ENCODE measurements at regions not wholly inside any gene's neighbourhood (a gene's known extent, or its start where the extent isn't known, plus 50 kb on each side); places are given as distances from the start of the nearest gene placed in this dataset.

GRCh38 chr16:82240111-82240510 lies 70.1 kb upstream of the MPHOSPH6 start:
- Histone ChIP-seq H3K4me1 (no peaks in the 10 kb centered on the region), H3K27me3 (no peaks in the 10 kb centered on the region), H3K27ac (no peak overlapping the region), H3K9me3 (peaks cover 0 to 6% (median 0%) of the 10 kb centered on the region in 4 donors), H3K4me3 (no peak overlapping the region), H3K36me3 (no peaks in the 10 kb centered on the region)
- WGBS, 2 donors: 72 to 75% methylated on average over 2 of the region's 2 CpGs
- DNase-seq: no peak
- TF ChIP-seq POLR2A (IDR thresholded peaks at IDR 0.05): no peak
- TF ChIP-seq EP300 (IDR thresholded peaks at IDR 0.05): no peak
- TF ChIP-seq CTCF (IDR thresholded peaks at IDR 0.05): no peak
- TF ChIP-seq POLR2AphosphoS5 (IDR thresholded peaks at IDR 0.05): no peak
- no peak for ATAC-seq (ENCODE audit: low FRiP score in 2 of 2)

- no peak for TF ChIP-seq EP300 (IDR thresholded peaks at IDR 0.05)
- no peak for TF ChIP-seq POLR2AphosphoS5 (IDR thresholded peaks at IDR 0.05)
- no peak for TF ChIP-seq CTCF (IDR thresholded peaks at IDR 0.05)
- no peak for TF ChIP-seq POLR2A (IDR thresholded peaks at IDR 0.05)
- H3K27me3 ChIP-seq: no peaks in the 10 kb centered on the region
- no peak for ATAC-seq (ENCODE audit: low FRiP score in 2 of 2)
- no peak overlapping the region for H3K4me3 ChIP-seq
- no peaks in the 10 kb centered on the region for H3K4me1 ChIP-seq
- H3K27ac ChIP-seq: no peak overlapping the region
- H3K36me3 ChIP-seq: no peaks in the 10 kb centered on the region
- H3K9me3 ChIP-seq: no peaks in the 10 kb centered on the region
- DNase-seq: no peak
- 73 to 85% methylated on average over 5 of the region's 5 CpGs for WGBS, 2 donors
Observed at GRCh38 chr16:82236875-82237274, 66.9 kb upstream of the MPHOSPH6 start.

GRCh38 chr16:82236415-82236814 lies 66.4 kb upstream of the MPHOSPH6 start:
- WGBS, 2 donors: 77 to 83% methylated on average over 1 of the region's 1 CpG
- DNase-seq (no peak), ATAC-seq (ENCODE audit: low FRiP score in 2 of 2) (no peak)
- no peaks in the 10 kb centered on the region for H3K27me3 ChIP-seq
- no peak overlapping the region for H3K4me3 ChIP-seq
- no peak for TF ChIP-seq POLR2AphosphoS5 (IDR thresholded peaks at IDR 0.05)
- TF ChIP-seq EP300 (IDR thresholded peaks at IDR 0.05): no peak
- no peak for TF ChIP-seq CTCF (IDR thresholded peaks at IDR 0.05)
- H3K9me3 ChIP-seq: no peaks in the 10 kb centered on the region
- H3K4me1 ChIP-seq: no peaks in the 10 kb centered on the region
- no peaks in the 10 kb centered on the region for H3K36me3 ChIP-seq
- no peak overlapping the region for H3K27ac ChIP-seq

GRCh38 chr16:82232806-82233205 lies 62.8 kb upstream of the MPHOSPH6 start:
- no peak overlapping the region for H3K27ac ChIP-seq
- no peaks in the 10 kb centered on the region for H3K4me1 ChIP-seq
- no peaks in the 10 kb centered on the region for H3K27me3 ChIP-seq
- 82 to 95% methylated on average over 2 of the region's 2 CpGs for WGBS, 2 donors
- no peak for DNase-seq
- no peak for ATAC-seq (ENCODE audit: low FRiP score in 2 of 2)
- no peak overlapping the region for H3K4me3 ChIP-seq
- H3K36me3 ChIP-seq: no peaks in the 10 kb centered on the region
- TF ChIP-seq POLR2A (IDR thresholded peaks at IDR 0.05): no peak
- H3K9me3 ChIP-seq: no peaks in the 10 kb centered on the region

- H3K9me3 ChIP-seq: no peaks in the 10 kb centered on the region
- H3K27ac ChIP-seq: no peak overlapping the region
- WGBS, 2 donors: 87 to 90% methylated on average over 6 of the region's 6 CpGs
Observed at GRCh38 chr16:82231008-82231787, 61.2 kb upstream of the MPHOSPH6 start.

More at GRCh38 chr16:82231008-82231787, 61.2 kb upstream of the MPHOSPH6 start:
- Histone ChIP-seq H3K4me3 (no peak overlapping the region), H3K36me3 (no peaks in the 10 kb centered on the region), H3K4me1 (no peaks in the 10 kb centered on the region), H3K27me3 (no peaks in the 10 kb centered on the region)
- ATAC-seq (ENCODE audit: low FRiP score in 2 of 2) (no peak), DNase-seq (no peak)
- TF ChIP-seq EP300 (IDR thresholded peaks at IDR 0.05) (no peak), POLR2AphosphoS5 (IDR thresholded peaks at IDR 0.05) (no peak), CTCF (IDR thresholded peaks at IDR 0.05) (no peak), POLR2A (IDR thresholded peaks at IDR 0.05) (no peak)

Data from upper lobe of left lung (tissue), 6 donors.